ENCODE measurements at regions not wholly inside any gene's neighbourhood (a gene's known extent, or its start where the extent isn't known, plus 50 kb on each side); places are given as distances from the start of the nearest gene placed in this dataset.
A peak's percentile ranks its signal among the peaks of the same experiment; 100 is the strongest.

DNA sequence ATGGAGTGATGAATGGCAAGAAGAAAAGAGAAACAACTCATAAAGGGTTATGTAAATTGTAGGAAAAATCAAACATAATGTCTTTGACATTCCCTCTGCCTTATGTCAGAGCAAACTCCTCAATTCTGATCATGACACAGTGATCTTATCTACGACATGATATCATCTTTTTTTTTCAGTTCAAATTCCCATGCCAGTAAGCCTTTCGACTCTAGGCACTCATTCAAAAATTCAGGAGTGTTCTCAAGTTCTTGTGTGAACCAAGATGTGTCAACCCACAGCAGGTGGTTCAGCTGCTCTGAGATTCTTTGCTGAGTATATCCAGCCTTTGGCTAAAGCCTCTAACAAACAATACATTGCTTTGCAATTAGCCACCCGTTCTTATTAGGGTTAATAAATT lies 97.1 kb upstream of the ESRRG start:
- Histone ChIP-seq H3K27me3 (no peaks in the 10 kb centered on the region), H3K9me3 (no peaks in the 10 kb centered on the region), H3K36me3 (no peaks in the 10 kb centered on the region), H3K27ac (no peak overlapping the region), H3K4me1 (no peaks in the 10 kb centered on the region), H3K4me3 (no peak overlapping the region)
- FAIRE-seq, result no peak
- no peak for DNase-seq
- 38 to 41% methylated on average over 3 of the region's 3 CpGs for WGBS, 2 donors
- TF ChIP-seq, protein P1, sequence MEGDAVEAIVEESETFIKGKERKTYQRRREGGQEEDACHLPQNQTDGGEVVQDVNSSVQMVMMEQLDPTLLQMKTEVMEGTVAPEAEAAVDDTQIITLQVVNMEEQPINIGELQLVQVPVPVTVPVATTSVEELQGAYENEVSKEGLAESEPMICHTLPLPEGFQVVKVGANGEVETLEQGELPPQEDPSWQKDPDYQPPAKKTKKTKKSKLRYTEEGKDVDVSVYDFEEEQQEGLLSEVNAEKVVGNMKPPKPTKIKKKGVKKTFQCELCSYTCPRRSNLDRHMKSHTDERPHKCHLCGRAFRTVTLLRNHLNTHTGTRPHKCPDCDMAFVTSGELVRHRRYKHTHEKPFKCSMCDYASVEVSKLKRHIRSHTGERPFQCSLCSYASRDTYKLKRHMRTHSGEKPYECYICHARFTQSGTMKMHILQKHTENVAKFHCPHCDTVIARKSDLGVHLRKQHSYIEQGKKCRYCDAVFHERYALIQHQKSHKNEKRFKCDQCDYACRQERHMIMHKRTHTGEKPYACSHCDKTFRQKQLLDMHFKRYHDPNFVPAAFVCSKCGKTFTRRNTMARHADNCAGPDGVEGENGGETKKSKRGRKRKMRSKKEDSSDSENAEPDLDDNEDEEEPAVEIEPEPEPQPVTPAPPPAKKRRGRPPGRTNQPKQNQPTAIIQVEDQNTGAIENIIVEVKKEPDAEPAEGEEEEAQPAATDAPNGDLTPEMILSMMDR (IDR thresholded peaks at IDR 0.05), result no peak
- no peak for ATAC-seq
- intact Hi-C loops (cut with DNase I), result no loop called here

DNA sequence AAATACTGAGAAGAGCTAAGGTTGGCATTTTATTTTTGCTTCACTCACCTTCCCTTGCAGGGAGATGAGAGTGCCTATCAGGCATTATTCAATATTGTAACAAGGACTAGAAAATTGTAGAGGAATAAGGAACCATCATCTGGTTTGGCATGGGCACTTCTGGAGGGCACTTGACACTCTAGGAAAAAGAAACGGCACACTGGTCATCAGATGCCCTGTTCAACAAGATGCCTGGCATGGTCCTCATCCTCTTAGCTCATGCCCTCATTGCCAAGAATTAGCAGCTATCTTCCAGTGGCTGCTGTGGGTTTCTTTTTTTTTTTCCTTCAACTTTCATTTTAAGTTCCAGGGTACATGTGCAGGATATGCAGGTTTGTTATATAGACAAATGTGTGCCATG lies 95.1 kb upstream of the ESRRG start:
- no peak overlapping the region for H3K4me3 ChIP-seq
- intact Hi-C loops (cut with DNase I), result no loop called here
- ATAC-seq, result no peak
- no peaks in the 10 kb centered on the region for H3K27me3 ChIP-seq
- H3K9me3 ChIP-seq, result no peaks in the 10 kb centered on the region
- H3K27ac ChIP-seq, result no peak overlapping the region
- no peaks in the 10 kb centered on the region for H3K36me3 ChIP-seq
- no peak for DNase-seq
- 76 to 93% methylated on average over 1 of the region's 1 CpG for WGBS, 2 donors
- TF ChIP-seq, protein P1 (IDR thresholded peaks at IDR 0.05), result no peak
- no peak for FAIRE-seq
- no peaks in the 10 kb centered on the region for H3K4me1 ChIP-seq

DNA sequence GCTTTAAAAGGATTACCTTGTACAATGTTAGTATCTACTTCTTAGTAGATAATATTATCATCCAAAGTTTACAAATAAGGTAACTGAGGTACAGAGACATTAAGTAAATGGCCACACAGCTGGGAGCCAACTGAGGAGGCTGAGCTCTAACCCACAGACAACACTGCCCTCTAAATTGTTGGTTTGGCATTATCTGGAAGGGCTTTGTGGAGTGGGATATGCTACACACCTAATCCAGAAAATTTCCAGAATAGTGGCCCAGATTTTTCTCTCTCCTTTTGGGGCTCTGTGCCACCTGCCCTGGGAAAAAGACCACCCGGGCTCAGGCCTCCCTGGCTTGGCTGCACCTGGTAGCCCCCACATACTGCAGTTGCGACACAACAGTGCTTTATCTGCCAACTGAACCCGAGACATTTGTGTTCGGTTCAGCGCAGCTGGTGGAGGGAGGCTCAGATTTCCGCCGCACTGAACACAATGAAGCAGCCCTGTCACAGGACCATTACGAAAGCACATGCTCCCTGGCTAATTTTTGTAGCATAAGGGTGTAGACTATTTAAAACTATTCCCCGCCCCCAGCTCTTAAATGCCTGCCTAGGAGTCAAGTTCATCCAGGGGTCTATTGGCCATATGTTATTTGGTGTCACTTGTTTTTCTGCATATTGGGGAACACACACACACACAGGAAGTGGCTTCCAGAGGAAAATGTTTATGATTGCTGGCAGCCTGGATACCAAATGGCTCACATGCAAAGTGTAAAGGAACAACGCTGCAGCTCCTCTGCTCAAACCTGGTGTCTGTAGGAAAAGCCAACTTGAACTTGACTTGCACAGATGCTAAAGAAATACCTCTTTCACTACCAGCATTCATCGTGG lies 92.3 kb upstream of the ESRRG start:
- TF ChIP-seq, protein P1 (IDR thresholded peaks at IDR 0.05), result no peak
- no peaks in the 10 kb centered on the region for H3K4me1 ChIP-seq
- intact Hi-C loops (cut with DNase I), result no loop called here
- H3K27me3 ChIP-seq, result no peaks in the 10 kb centered on the region
- H3K9me3 ChIP-seq, result no peaks in the 10 kb centered on the region
- no peak overlapping the region for H3K4me3 ChIP-seq
- no peaks in the 10 kb centered on the region for H3K36me3 ChIP-seq
- WGBS, 2 donors, result 59 to 71% methylated on average over 11 of the region's 11 CpGs
- ATAC-seq, result peak in 2 of 4 donors; percentile 17 to 47
- no peak overlapping the region for H3K27ac ChIP-seq
- FAIRE-seq, result no peak
- no peak for DNase-seq

DNA sequence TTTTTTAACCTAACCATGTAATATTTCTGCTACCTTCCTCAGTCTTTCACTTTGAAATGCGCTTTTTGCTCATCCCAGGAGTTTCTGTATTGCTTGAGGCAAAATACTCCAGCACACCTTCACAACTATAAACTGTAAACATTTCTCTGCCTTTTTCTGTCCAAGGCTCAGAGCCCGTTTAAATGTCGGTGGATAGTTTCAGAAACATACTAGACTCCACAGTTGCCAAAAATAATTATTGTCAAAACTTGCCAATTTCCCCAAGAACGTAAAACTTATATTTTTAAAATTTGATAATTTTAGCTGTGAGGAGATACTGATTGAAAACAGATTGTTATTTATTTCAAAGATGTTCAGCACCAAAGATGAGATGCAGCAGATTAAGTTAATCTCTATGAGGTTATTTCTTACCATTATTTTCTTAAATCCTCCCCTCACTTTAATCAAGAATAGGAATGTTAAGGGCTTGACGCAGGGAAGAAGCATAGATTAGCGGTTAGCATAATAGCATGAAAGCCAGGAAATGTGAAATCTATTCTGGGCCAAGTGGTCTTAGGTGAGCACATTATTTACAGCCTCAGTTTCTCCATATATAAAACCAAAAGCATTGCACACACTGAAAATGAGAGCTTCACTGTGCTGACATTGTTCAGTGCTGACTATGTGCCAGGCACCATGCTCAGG lies 91.5 kb upstream of the ESRRG start:
- FAIRE-seq, result no peak
- 77 to 81% methylated on average over 6 of the region's 6 CpGs for WGBS, 2 donors
- intact Hi-C loops (cut with DNase I), result no loop called here

More for the DNA sequence above, 91.5 kb upstream of the ESRRG start:
- TF ChIP-seq, protein P1 (IDR thresholded peaks at IDR 0.05), result no peak
- Histone ChIP-seq H3K36me3 (no peaks in the 10 kb centered on the region), H3K9me3 (no peaks in the 10 kb centered on the region), H3K27me3 (no peaks in the 10 kb centered on the region), H3K27ac (no peak overlapping the region), H3K4me1 (no peaks in the 10 kb centered on the region), H3K4me3 (no peak overlapping the region)
- DNase-seq (no peak), ATAC-seq (no peak)

All from pancreas (tissue), 10 donors.